Gastroesophageal sphincter (tissue), 3 donors: ENCODE measurements at regions not wholly inside any gene's neighbourhood (a gene's known extent, or its start where the extent isn't known, plus 50 kb on each side); places are given as distances from the start of the nearest gene placed in this dataset.

Experiments
- CTCF ChIP-seq, 4 experiments: fragments of 200-600 bp in 2 of 4; fragments of 450-650 bp in 2 of 4; sonication (generic) in 1 of 4; IDR thresholded peaks; one replicate each; pipeline ENCODE4 v1.5.1; 2017 to 2019; ENCODE audit warnings: antibody characterized with exemption in 4 of 4, mild to moderate bottlenecking in 2 of 4, moderate library complexity in 2 of 4
- POLR2A ChIP-seq, 2 donors: fragments of 450-650 bp; IDR thresholded peaks; one replicate each; pipeline ENCODE4 v1.6.1; 2017; ENCODE audit warnings: antibody characterized with exemption in 2 of 2, mild to moderate bottlenecking in 2 of 2, moderate library complexity in 1 of 2

- no peak for TF ChIP-seq CTCF (IDR thresholded peaks at IDR 0.05)
- no peak for TF ChIP-seq POLR2A (IDR thresholded peaks at IDR 0.05)
These were observed 295.4 kb upstream of the NPSR1 start for GRCh38 chr7:34362621-34363020.
